HK-2 (cell line): ENCODE measurements at regions not wholly inside any gene's neighbourhood (a gene's known extent, or its start where the extent isn't known, plus 50 kb on each side); places are given as distances from the start of the nearest gene placed in this dataset.

Source experiments
- DNase-seq: peaks from one replicate; pipeline ENCODE4 v3.0.0-alpha.2; 2018; ENCODE audit not compliant: unreplicated experiment

- DNase-seq: no peak
Measured at GRCh38 chr6:16852671-16853070, 91.4 kb upstream of the ATXN1 start.

DNA sequence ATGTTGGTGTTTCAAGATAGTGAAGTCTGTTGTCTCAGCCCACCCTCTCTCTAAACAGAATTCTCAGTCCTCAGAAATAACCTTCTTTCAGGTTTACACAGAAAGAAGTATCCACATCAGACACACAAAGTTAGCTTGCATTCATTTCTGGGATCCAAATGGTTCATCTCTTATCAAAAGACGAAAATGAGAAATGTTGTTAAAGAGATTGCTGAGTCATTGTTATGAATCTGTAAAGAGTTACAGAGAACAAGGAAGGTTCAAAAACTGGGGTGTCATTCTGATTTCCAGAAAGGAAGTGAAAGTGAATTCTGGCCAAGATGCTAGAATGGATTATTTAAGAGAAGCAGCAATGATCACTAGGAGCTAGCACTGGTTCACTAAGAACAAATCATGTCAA lies 90.5 kb upstream of the ATXN1 start:
- no peak for DNase-seq

- no peak for DNase-seq
Measured at GRCh38 chr6:16851044-16851540, 89.8 kb upstream of the ATXN1 start.

- DNase-seq: no peak
Measured at GRCh38 chr6:16850681-16851026, 89.4 kb upstream of the ATXN1 start.

DNA sequence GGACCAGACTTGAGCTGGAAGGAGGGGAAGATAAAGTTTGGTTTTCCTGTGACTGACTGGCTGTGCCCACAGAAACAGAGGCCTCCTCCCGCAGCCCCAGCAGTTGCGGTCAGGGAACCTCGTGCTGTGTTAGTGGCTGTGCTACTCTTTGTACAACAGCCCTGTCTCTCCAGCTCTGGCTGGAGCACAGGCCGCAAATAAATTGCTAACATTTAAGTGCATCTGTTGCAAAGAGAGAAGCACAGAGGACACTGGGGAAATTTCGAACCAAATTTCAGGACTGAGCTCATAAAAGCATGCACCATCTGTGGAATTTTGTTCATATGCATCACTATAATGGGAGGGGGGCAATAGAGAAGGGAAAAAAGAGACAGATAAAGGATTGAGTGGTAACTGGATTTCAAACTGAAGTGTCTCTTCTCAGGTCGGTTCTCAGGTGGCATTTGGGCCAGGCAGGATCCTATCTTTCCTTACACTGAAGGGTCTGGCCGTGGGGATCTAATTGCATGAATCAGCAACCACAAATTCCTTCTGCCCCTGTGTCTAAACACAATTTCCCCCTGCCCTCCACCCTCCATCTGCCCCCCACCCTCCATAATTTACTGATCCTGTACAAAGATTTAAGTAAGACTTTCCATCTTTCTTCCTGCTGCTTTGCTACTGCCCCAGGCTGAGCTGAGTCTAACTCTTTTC lies 88.9 kb upstream of the ATXN1 start:
- DNase-seq: no peak

DNA sequence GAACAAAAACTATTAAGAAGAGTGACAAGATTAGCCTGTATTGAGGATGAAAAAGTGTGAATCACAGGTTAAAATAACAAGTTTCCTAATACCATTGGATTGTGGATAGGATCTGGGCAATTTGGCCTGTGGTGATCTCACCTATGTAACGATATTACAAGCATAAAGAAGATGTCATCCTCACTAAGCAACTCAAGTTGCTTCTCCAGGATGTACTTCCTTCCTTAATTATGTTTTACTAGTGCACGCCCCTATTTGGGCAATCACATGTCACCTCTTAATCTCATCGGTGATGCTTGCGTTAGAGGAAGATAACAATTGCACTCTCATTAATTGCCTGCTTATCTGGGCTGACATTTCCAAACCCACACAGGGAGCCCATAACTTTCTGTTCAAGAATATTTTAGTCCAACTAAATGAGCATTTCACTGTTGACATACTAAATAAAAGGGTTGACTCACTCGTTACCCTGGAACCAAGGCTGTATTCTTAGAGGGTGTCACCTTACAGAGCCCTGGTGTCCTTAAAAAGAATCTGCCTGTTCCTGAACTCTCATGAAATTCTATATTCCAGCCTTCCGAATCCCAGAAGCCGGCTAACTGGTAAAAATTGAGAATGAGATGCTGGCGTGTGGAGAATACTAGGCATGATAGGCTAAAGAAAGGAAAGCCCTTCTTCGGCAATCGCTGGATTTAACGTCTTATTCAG lies 88.2 kb upstream of the ATXN1 start:
- DNase-seq: no peak

- no peak for DNase-seq
Measured at GRCh38 chr6:16846399-16846778, 85.1 kb upstream of the ATXN1 start.

DNA sequence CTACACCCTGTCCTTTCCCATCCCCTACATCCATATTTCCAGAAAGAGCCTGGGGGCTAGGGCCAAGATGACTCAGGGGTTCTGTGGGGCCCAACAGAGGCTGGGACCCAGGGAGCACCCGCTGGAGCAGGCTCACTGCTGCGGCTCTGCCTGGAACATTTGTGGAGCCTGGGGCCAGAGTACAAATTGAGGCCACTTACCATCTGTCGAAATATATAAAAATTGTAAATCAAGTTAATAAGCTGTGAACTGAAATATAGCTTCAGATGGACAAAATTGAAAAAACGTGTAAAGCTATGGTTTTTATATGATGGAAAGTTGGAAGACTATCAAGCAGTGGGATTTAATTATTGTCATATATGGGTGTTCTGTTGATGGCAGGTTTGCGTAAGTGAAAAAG lies 82.9 kb upstream of the ATXN1 start:
- no peak for DNase-seq

DNA sequence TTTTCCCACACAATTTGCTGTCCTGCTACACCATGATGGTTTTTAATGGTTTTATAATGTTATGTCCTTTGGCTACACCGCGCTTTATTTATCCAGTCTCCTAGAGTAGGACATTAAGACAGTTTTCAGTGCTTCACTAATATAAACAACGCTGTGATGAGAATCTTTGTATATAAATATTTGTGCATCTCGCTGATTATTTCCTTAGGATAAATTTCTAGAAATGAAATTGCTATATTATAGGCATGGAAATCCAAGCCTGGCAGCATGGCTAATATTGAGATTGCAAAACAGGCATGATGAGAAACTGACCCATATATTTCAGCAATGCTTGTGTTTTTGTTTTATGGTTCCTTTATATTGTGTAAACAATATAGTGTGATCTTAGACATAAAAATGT lies 81.4 kb upstream of the ATXN1 start:
- DNase-seq: no peak

- DNase-seq: no peak
Measured at GRCh38 chr6:16841241-16841640, 80.0 kb upstream of the ATXN1 start.

DNA sequence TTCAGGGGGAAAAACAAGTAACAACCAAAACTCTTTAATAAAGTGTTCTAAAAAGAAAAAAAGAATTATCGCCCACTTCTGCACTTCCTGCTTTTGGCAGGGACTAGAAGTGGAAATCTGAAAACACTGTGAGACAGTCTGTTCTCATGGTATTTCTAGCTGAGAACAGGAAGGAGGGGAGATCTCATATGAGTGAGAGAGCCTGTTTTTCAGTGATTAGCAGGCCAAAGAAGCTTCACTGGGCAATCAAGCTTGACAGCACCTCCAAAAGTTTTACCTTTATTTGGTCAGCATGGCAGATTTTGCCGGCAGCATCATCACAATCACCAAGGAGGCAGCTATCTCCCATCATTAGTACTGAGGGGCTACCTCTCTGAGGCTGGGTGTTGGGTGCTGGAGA lies 79.5 kb upstream of the ATXN1 start:
- DNase-seq: no peak

- DNase-seq: no peak
Measured at GRCh38 chr6:16840291-16840690, 79.0 kb upstream of the ATXN1 start.

DNA sequence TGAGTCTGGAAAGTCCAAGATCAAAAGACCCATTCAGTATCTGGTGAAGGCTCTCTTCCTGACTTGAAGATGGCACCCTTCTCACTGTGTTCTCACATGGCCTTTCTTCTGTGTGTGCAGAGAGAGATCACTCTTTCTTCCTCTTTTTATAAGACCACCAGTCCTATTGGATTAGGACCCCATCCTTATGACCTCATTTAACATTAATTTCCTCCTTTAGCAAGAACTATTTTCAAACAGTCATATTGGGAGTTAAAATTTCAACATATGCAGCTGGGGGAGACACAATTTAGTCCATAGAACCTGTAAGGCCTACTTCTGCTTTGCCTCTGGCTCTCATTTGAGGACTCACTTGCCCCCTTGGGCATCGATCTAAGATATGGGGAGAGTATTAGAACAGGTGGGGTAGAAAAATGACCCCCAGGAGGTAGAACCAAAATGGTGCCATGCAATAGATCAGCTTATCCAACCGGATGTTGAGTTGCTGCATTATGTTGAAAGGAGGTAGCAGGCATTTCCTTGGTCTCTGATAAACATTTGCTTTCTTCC lies 78.4 kb upstream of the ATXN1 start:
- DNase-seq: no peak

DNA sequence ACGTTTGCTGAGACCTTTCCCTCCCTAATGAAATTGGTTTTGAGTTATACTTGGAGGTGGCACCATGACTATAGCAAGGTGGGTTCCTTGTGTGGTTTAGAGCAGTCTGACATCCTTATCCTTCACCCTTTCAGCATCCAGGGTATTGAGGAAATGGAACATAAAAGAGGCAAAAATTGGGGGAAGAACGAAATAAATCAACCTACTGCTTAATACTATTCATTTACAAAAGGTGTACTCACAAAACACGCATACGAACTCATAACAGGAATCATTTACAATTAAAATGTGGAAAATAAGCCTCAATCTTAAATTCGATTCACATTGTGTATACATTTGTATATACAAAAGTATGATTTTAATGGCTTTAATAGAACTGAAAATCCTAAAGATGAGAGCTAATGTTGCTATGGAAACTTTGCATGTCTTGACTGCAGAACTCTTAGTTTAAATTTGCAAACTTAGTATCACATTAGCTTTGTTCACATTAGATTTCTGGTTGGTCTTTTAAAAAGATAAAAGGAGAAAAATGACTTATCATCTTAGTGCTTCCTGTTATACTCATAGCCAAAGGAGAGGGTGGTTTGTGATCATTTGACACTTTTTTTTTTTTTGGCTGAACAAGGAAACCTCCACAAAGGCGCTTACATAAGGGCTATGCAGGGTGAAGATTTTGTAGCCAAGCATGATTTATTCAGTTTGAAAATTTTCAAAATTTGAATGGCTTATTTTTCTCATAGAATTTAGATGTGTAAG lies 76.1 kb upstream of the ATXN1 start:
- DNase-seq: no peak

DNA sequence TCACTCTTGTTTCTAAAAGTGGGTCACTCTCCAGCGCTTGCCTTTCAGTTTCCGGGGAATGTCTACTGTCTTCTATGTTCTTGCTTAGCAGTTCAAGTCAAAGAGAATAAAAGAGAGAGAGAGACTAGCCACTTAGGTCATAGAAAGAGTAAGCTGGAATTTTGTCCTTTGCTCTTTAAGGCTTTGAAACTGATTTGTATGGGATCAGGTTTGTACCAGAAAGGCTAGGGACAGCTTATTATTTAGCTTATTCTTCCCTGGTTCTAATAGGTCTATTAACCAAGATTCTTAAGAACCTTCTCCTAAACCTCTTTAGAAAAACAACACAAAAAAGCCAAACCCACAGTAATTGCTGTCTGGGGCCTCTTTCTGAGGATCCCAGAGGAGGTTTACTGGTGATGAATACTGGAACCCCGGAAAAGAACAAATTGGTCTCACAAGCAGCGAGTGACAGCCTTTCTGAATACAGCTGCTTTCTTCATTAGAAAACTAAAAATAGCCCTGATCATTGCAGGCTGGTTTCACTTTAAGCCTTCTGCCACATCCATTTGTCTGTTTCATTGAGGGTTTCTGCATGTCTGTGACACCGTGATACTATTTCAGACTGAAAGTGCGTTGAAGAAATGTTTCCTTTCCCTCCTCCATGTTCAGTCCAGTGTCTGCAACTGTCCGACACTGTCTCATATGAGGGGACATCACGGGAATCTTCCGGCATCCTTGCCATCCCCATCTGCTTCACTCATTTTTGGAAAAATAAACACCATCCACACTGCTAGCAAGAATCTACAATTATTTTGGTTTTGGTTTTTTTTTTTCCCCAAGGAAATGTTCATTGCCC lies 75.1 kb upstream of the ATXN1 start:
- no peak for DNase-seq

DNA sequence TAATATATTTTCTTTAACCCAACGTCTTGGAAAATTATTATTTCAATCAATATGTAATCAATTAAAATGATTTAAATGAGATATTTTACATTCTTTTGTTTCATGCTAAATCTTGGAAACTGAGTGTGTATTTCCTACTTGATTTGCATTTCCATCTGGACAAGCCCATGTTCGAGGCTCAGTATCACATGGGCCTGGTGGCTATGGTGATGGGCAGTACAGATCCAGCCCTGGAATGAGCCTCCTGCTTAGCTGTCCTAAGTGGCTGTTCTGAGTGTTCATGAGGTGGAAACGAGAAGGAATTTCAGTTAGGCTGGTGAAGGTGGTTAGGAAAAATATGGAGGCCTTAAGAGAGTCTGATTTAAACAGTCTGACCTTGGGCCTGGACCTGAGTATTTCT lies 73.0 kb upstream of the ATXN1 start:
- DNase-seq: no peak

- no peak for DNase-seq
Measured at GRCh38 chr6:16832721-16833120, 71.5 kb upstream of the ATXN1 start.

GRCh38 chr6:16832043-16832567 lies 70.8 kb upstream of the ATXN1 start:
- no peak for DNase-seq

GRCh38 chr6:16831136-16831535 lies 69.9 kb upstream of the ATXN1 start:
- DNase-seq: no peak

DNA sequence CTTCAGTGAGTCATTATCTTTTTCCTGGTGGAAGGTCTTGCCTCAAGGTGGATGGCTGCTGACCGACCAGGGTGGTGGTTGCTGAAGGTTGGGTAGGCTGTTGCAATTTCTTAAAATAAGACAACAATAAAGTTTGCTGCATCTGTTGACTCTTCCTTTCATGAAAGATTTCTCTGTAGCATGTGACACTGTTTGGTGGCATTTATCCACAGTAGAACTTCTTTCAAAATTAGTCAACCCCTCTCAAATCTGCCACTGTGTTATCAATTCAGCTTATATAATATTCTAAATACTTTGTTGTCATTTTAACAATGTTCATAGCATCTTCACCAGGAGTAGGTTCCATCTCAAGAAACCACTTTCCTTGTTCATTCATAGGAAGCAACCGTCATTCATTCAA lies 66.8 kb upstream of the ATXN1 start:
- DNase-seq: no peak

GRCh38 chr6:16827627-16828026 lies 66.4 kb upstream of the ATXN1 start:
- DNase-seq: no peak

- DNase-seq: no peak
Measured at GRCh38 chr6:16825784-16826183, 64.5 kb upstream of the ATXN1 start.
